Calu3 (cell line): ENCODE measurements at regions not wholly inside any gene's neighbourhood (a gene's known extent, or its start where the extent isn't known, plus 50 kb on each side); places are given as distances from the start of the nearest gene placed in this dataset.

Experiments used
- BruUV-seq: library from RNA; stranded (reverse); fragments of 400-500 nt; replicated peaks from 2 replicates; lab custom pipeline; 2021; lab: Mats Ljungman, UMichigan
- CTCF ChIA-PET: fragments of 300-600 bp; sonication (Branson Sonifier 250); formaldehyde crosslinking; loops from one replicate; lab custom pipeline; 2022; ENCODE audit warnings: antibody characterized with exemption; lab: Charles Lee
- DNase-seq: peaks from one replicate; pipeline ENCODE4 v3.0.0; 2022
- H3K27ac Mint-ChIP-seq: one replicate; pipeline ENCODE4 v1.8.0; 2022; ENCODE audit warnings: mixed read lengths; ENCODE audit not compliant: unreplicated experiment
- H3K27me3 Mint-ChIP-seq: one replicate; pipeline ENCODE4 v1.8.0; 2022; ENCODE audit warnings: mixed read lengths; ENCODE audit not compliant: unreplicated experiment
- H3K36me3 Mint-ChIP-seq: one replicate; pipeline ENCODE4 v1.8.0; 2022; ENCODE audit warnings: mild to moderate bottlenecking, moderate library complexity, mixed read lengths; ENCODE audit not compliant: insufficient read depth, unreplicated experiment
- H3K4me1 Mint-ChIP-seq: one replicate; pipeline ENCODE4 v1.8.0; 2022; ENCODE audit warnings: mild to moderate bottlenecking, low read depth, mixed read lengths; ENCODE audit not compliant: unreplicated experiment
- H3K4me3 Mint-ChIP-seq: one replicate; pipeline ENCODE4 v1.8.0; 2022; ENCODE audit warnings: mild to moderate bottlenecking, low read depth, moderate library complexity, mixed read lengths; ENCODE audit not compliant: unreplicated experiment
- H3K9me3 Mint-ChIP-seq: one replicate; pipeline ENCODE4 v1.8.0; 2022; ENCODE audit warnings: low read depth, mixed read lengths; ENCODE audit not compliant: unreplicated experiment
- intact Hi-C: fragments of 100-400 bp; cut with micrococcal nuclease; formaldehyde crosslinking; loops from one replicate; pipeline ENCODE4 v1.10.0; 2022; ENCODE audit not compliant: unreplicated experiment
- TF ChIP-seq, protein P1 (sequence below): fragments of 200-600 bp; IDR thresholded peaks from one replicate; pipeline ENCODE4 v1.8.0; 2022; ENCODE audit warnings: antibody characterized with exemption; ENCODE audit not compliant: unreplicated experiment

DNA sequence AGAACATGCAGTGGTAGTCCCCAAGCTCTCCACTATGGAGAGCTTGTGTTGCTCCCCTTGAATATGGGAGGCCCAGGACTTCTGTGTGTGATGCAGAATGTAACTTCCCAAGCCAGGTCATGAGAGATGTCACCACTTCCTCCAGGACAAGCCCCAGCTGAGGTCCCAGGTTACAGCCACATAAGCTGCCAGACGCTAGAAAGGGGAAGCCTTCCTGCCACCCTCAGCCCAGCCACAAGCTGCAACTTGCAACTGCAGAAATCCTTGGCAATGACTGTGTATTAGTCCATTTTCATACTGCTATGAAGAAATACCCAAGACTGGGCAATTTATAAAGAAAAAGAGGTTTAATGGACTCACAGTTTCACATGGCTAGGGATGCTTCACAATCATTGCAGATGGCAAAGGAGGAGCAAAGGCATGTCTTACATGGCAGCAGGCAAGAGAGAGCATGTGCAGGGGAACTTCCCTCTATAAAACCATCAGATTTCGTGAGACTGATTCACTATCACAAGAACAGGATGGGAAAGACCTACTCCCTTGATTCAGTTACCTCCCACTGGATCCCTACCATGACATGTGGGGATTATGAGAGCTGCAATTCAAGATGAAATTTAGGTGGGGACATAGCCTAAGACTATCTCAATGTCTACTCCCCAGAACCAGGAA, 91.5 kb upstream of the DHX15 start:
- Mint-ChIP-seq H3K27ac (no peak overlapping the region), H3K4me1 (no peaks in the 10 kb centered on the region), H3K27me3 (no peaks in the 10 kb centered on the region), H3K4me3 (no peak overlapping the region), H3K9me3 (no peaks in the 10 kb centered on the region), H3K36me3 (no peaks in the 10 kb centered on the region)
- TF ChIP-seq, protein P1, sequence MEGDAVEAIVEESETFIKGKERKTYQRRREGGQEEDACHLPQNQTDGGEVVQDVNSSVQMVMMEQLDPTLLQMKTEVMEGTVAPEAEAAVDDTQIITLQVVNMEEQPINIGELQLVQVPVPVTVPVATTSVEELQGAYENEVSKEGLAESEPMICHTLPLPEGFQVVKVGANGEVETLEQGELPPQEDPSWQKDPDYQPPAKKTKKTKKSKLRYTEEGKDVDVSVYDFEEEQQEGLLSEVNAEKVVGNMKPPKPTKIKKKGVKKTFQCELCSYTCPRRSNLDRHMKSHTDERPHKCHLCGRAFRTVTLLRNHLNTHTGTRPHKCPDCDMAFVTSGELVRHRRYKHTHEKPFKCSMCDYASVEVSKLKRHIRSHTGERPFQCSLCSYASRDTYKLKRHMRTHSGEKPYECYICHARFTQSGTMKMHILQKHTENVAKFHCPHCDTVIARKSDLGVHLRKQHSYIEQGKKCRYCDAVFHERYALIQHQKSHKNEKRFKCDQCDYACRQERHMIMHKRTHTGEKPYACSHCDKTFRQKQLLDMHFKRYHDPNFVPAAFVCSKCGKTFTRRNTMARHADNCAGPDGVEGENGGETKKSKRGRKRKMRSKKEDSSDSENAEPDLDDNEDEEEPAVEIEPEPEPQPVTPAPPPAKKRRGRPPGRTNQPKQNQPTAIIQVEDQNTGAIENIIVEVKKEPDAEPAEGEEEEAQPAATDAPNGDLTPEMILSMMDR, result no peak
- CTCF ChIA-PET, result no interaction called here
- no TSS peak for BruUV-seq
- intact Hi-C loops, result no loop called here
- no peak for DNase-seq

DNA sequence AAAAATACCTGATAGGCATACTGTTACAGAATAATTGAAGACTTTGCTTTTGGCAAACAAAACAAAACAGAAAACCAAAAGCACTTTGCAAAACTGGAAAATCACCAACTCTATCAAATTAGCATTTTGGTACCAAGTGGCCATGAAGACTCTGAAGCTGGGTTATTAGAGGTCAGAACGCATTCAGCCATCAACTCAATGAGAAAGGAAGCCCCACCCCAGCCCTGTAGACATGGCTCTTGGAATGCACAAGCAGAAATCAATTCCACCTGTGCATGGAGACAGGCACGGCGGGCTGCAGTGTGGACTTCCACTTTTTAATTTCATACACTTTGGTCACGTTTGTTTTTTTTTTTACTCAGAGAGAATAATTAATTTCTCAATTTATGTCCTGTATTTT, 93.6 kb upstream of the DHX15 start:
- no TSS peak for BruUV-seq
- DNase-seq, result no peak
- Mint-ChIP-seq H3K4me1 (no peaks in the 10 kb centered on the region), H3K4me3 (no peak overlapping the region), H3K27me3 (no peaks in the 10 kb centered on the region), H3K36me3 (no peaks in the 10 kb centered on the region), H3K27ac (no peak overlapping the region), H3K9me3 (no peaks in the 10 kb centered on the region)
- intact Hi-C loops, result no loop called here
- TF ChIP-seq, protein P1, result no peak
- CTCF ChIA-PET, result interaction anchor here (0.6 kb wide), 1 partner anchor 54 kb away, joined by 6 read pairs; no protein-coding TSS in a partner anchor

DNA sequence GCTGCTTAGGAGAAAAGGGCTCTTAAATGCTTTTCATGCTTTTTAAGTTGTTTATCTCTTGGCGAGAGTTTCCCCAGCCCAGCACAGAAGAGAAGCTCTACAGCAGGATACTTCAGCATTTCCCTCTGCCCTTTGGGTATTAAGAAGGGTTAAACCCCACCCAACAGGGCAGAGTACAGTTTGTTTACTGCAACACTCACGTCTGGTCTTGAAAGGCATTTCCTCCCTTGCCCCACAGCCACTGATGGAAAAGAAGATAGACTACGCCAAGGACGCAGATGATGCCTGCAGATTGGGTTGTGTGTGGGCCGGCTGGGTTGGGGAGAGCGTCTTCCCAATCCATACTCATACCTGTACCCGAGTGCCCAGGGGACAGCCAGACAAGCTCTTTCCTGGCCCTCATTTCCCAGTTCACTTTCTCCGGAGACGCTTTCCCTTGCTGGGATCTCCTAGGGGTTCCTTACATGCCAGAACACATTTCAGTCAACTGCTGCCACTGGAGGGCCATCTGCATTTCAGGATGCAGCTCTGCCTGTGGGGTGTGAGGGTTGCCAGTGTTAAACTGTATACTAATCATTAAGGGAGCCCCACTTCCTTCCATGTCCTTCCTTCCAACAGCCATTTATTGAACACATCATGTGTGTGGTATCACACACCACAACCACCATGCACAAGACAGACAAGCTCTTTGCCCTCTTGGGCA, 96.5 kb upstream of the DHX15 start:
- no peak overlapping the region for H3K4me3 Mint-ChIP-seq
- no TSS peak for BruUV-seq
- no peaks in the 10 kb centered on the region for H3K27me3 Mint-ChIP-seq
- peaks cover 7% of the 10 kb centered on the region for H3K4me1 Mint-ChIP-seq
- CTCF ChIA-PET, result no interaction called here
- H3K27ac Mint-ChIP-seq, result no peak overlapping the region
- H3K9me3 Mint-ChIP-seq, result no peaks in the 10 kb centered on the region
- DNase-seq, result no peak
- intact Hi-C loops, result no loop called here
- TF ChIP-seq, protein P1, result no peak
- H3K36me3 Mint-ChIP-seq, result no peaks in the 10 kb centered on the region

DNA sequence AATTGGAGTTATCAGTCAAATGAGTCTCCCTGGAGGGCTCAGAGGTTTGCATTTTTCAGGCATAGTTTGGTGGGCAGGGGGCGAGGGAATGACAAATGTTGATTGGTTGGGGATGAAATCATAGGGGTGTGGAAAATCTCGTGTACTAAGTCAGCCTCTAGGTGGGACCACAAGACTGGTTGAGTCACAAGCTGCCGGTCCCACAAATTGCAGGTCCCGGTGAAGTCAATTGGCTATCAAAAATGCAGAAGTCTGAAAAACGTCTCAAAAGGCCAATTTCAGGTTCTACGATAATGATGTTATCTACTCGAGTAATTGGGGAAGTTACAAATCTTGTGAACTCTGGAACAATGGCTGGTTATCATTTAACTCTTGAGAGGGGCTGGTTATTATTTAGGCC, 98.8 kb upstream of the DHX15 start:
- intact Hi-C loops, result no loop called here
- Mint-ChIP-seq H3K9me3 (no peaks in the 10 kb centered on the region), H3K4me1 (peaks cover 15% of the 10 kb centered on the region), H3K4me3 (no peak overlapping the region), H3K27me3 (no peaks in the 10 kb centered on the region), H3K36me3 (no peaks in the 10 kb centered on the region), H3K27ac (no peak overlapping the region)
- no TSS peak for BruUV-seq
- DNase-seq, result no peak
- TF ChIP-seq, protein P1, result no peak
- CTCF ChIA-PET, result no interaction called here
